LNCAP (cell line): ENCODE measurements at regions not wholly inside any gene's neighbourhood (a gene's known extent, or its start where the extent isn't known, plus 50 kb on each side); places are given as distances from the start of the nearest gene placed in this dataset.

ENCODE experiments used
- CTCF ChIP-seq: fragments of 450-650 bp; IDR thresholded peaks from 2 replicates; pipeline ENCODE4 v1.5.1; 2017; ENCODE audit warnings: mild to moderate bottlenecking

DNA sequence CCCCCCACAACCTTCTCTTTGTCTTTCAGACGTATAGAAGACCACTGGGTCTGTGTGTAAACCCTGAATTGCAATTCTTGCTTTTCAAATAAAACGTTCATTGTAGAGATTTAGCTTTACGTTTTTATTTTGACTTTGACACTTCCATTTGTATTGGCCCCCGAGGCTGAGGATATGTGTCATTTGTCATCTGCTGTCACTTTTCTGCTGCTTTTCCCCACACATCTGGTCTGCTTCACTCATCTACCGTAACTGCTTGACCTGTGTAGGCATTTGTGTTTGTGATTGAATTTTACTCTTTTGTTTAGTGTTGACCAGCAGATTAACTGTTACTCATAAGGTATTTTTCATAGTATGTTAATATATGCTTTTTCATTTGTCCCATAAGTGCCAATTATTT, 157.2 kb upstream of the SYT10 start:
- no peak for TF ChIP-seq CTCF

- no peak for TF ChIP-seq CTCF
These were observed 162.9 kb upstream of the SYT10 start for GRCh38 chr12:33602515-33602914.

DNA sequence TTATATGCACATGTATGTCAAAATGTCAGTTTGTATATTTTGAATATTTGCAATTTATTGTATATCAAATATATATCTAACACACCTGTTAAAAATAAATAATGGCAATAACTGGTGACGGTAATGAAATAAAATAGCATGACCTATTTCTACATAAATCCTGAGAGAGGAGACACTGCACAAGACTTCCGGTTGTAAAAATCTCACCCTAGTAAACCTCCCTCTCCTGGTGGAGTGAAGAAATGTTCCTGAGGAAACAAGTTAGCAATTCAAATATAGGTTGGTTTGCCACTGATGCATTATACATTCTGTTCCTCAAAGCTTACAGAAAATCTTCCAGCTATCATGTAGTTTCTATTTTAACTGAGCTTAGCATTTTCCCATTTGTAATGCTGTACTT, 166.1 kb upstream of the SYT10 start:
- peak; percentile 71 for TF ChIP-seq CTCF

GRCh38 chr12:33609910-33610309, 170.3 kb upstream of the SYT10 start:
- TF ChIP-seq CTCF = no peak

GRCh38 chr12:33614630-33615029, 175.0 kb upstream of the SYT10 start:
- TF ChIP-seq CTCF = no peak

DNA sequence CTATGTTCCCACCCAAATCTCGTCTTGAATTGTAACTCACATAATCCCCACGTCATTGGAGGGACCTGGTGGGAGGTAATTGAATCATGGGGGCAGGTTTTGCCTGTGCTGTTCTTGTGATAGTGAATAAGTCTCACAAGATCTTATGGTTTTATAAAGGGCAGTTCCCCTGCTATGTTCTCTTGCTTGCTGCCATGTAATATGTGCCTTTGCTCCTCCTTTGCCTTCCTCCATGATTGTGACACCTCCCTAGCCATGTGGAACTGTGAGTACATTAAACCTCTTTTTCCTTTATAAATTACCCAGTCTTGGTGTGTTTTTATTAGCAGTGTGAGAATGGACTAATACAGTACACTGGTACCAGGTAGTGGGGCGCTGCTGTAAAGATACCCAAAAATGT, 177.6 kb upstream of the SYT10 start:
- no peak for TF ChIP-seq CTCF

- TF ChIP-seq CTCF = peak; percentile 42; the same call in 1 of the 2 replicates
These were observed 188.5 kb upstream of the SYT10 start for GRCh38 chr12:33628087-33628486.

GRCh38 chr12:33634544-33634943, 194.9 kb upstream of the SYT10 start:
- TF ChIP-seq CTCF = no peak
